GM18517 (cell line): ENCODE measurements at regions not wholly inside any gene's neighbourhood (a gene's known extent, or its start where the extent isn't known, plus 50 kb on each side); places are given as distances from the start of the nearest gene placed in this dataset.
"Not testable (repeated sequence)": the region's sequence is repeated elsewhere in the genome, so short reads cannot be mapped to it uniquely, and the experiment has no call there.

Experiments used
- ATAC-seq: cut with Tn5 transposase; IDR thresholded peaks from one replicate; pipeline ENCODE4 v1.9.1; 2021; ENCODE audit warnings: mild to moderate bottlenecking, moderate library complexity; ENCODE audit not compliant: unreplicated experiment

GRCh38 chr1:232180779-232181136 lies 449.2 kb downstream of the SIPA1L2 start:
- ATAC-seq = no peak

- ATAC-seq = no peak
These were observed 449.8 kb downstream of the SIPA1L2 start for GRCh38 chr1:232179896-232180778.

GRCh38 chr1:232178191-232178590 lies 451.7 kb downstream of the SIPA1L2 start:
- ATAC-seq = no peak

- ATAC-seq = no peak
These were observed 452.5 kb downstream of the SIPA1L2 start for GRCh38 chr1:232177438-232177837.

- ATAC-seq = no peak
These were observed 453.7 kb downstream of the SIPA1L2 start for GRCh38 chr1:232176222-232176621.

GRCh38 chr1:232174306-232174705 lies 455.6 kb downstream of the SIPA1L2 start:
- ATAC-seq = no peak

- ATAC-seq = no peak
These were observed 457.4 kb downstream of the SIPA1L2 start for GRCh38 chr1:232172563-232172962.

- no peak for ATAC-seq
These were observed 459.0 kb downstream of the SIPA1L2 start for GRCh38 chr1:232170909-232171308.

- no peak for ATAC-seq
These were observed 460.5 kb downstream of the SIPA1L2 start for GRCh38 chr1:232169436-232169835.

GRCh38 chr1:232168508-232168907 lies 461.4 kb downstream of the SIPA1L2 start:
- ATAC-seq = no peak

- ATAC-seq = no peak
These were observed 463.0 kb downstream of the SIPA1L2 start for GRCh38 chr1:232166942-232167341.

GRCh38 chr1:232164078-232164963 lies 465.6 kb downstream of the SIPA1L2 start:
- ATAC-seq = no peak

- no peak for ATAC-seq
These were observed 466.4 kb downstream of the SIPA1L2 start for GRCh38 chr1:232163533-232163932.

- ATAC-seq = no peak
These were observed 467.9 kb downstream of the SIPA1L2 start for GRCh38 chr1:232162001-232162400.

- ATAC-seq = not testable (repeated sequence)
These were observed 471.4 kb downstream of the SIPA1L2 start for GRCh38 chr1:232158558-232158957.

- not testable (repeated sequence) for ATAC-seq
These were observed 473.9 kb downstream of the SIPA1L2 start for GRCh38 chr1:232156070-232156469.

GRCh38 chr1:232153652-232154051 lies 476.3 kb downstream of the SIPA1L2 start:
- no peak for ATAC-seq

GRCh38 chr1:232150770-232151548 lies 479.0 kb downstream of the SIPA1L2 start:
- no peak for ATAC-seq

- no peak for ATAC-seq
These were observed 480.4 kb downstream of the SIPA1L2 start for GRCh38 chr1:232149287-232150201.

GRCh38 chr1:232147215-232147614 lies 482.7 kb downstream of the SIPA1L2 start:
- no peak for ATAC-seq
